GM08714 (cell line): ENCODE measurements at regions not wholly inside any gene's neighbourhood (a gene's known extent, or its start where the extent isn't known, plus 50 kb on each side); places are given as distances from the start of the nearest gene placed in this dataset.
"Not testable (repeated sequence)": the region's sequence is repeated elsewhere in the genome, so short reads cannot be mapped to it uniquely, and the experiment has no call there.

Experiments
- H3K4me3 ChIP-seq: fragments of 200-500 bp; sonication (Bioruptor generic); 2 replicates; pipeline ENCODE4 v1.5.1; 2014; ENCODE audit warnings: mild to moderate bottlenecking, low read length, inconsistent platforms
- ZNF274 ChIP-seq: IDR thresholded peaks from 2 replicates; pipeline ENCODE4 v1.6.1; 2012; ENCODE audit warnings: mild to moderate bottlenecking, low read depth, low read length

DNA sequence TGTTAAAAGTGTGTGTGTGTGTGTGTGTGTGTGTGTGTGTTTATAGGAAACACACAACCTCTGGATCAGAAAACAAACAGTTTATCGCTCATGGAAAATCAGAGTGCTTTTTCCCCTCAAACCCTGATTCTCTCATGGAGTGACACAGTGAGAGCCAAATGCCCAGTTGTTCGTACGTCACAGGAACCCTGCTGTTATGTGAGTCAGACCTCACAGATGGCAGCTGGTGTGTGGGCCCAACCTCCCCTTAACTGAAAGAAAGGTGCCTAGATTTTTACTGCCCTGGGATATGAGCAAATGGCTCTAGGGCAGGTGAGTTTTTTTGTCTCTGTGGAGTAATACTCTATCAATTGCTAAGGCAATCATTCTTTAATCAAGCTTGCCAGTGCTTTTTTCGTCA is 1788.1 kb downstream of the BRINP3 start:
- no peak for TF ChIP-seq ZNF274
- no peak overlapping the region for H3K4me3 ChIP-seq

DNA sequence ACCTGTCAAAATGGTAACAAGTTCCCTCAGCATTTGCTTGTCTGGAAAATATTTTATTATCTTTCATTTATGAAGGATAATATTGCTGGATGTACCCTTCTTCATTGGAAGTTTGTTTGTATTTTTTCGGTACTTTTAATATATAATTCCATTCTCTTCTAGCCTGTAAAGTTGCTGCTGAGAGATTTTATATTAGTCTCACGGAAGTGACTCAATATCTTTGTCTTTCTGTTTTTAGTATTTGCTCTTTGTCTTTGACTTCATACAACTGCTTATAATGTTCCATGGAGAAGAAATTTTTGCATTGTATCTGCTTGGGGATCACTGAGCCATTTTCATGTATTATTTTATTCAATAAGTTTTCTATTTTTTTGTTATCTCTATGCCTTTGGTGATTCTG is 1777.5 kb downstream of the BRINP3 start:
- no peak overlapping the region for H3K4me3 ChIP-seq
- no peak for TF ChIP-seq ZNF274

DNA sequence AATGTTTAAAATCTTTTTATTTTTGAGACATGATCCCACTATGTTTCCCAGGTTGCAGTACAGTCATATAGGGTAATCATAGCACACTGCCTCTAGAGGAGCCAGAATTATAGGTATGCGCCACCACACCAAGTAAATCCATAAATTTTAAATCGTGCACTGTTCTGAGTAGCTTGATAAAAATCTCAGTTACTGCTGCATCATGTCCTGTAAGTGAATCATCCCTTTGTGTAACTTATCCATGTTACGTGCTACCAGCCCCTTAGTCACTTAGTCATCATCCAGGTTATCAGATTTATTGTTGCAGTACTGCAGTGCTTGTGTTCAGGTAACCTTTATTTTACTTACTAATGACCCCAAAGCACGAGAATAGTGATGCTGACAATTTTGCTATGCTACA is 1770.9 kb downstream of the BRINP3 start:
- TF ChIP-seq ZNF274 = no peak

DNA sequence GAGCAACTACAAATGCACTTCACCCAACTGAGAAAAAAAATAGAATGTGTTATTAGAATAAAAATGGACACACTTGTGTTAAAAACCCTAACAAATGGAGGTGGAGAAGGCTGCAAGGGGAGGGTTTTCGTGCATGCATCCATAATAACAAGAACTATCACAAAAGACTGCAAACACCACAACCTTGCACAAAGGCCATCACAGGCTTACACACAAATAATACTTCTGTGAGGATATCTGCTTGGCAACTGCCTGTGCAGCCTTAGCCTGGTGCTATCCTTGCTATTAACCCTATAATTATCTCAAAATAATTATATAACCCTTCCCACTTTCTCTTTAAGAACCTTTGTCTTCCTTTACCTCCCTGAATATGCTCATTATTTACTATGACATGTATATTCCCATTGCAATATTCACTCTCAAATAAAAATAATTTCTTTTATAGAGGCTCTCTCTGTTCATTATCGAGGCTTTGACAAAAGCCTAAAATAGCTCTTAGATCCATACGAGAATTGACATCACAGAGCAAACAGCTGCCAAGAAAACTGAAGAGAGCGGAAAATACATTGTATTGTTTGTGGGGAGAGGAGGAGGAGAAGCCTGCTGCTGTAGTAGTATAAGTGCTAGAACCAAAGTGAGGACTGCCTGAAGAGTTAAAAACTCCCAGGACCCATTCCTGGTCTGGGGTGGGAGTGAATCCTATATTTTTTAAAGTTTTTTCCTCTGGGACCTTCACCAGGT is 1768.7 kb downstream of the BRINP3 start:
- TF ChIP-seq ZNF274 = no peak
- H3K4me3 ChIP-seq = no peak overlapping the region

More for the DNA sequence above, 1770.9 kb downstream of the BRINP3 start:
- H3K4me3 ChIP-seq = no peak overlapping the region

- H3K4me3 ChIP-seq = no peak overlapping the region
- no peak for TF ChIP-seq ZNF274
Observed at GRCh38 chr1:188715566-188715965, 1762.1 kb downstream of the BRINP3 start.

DNA sequence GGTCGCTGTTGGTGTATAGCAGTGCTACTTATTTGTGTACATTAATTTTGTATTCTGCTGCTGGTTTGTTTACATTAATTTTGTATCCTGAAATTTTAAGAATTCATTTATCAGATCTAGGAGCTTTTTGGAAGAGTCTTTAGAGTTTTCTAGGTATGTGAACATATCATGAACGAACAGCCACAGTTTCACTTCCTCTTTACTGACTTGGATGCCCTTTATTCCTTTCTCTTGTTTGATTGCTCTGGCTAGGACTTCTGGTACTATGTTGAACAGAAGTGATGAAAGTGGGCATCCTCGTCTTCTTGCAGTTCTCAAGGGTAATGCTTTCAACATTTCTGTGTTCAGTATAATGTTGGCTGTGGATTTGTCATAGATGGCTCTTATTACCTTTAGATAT is 1757.9 kb downstream of the BRINP3 start:
- TF ChIP-seq ZNF274 = no peak
- no peak overlapping the region for H3K4me3 ChIP-seq

DNA sequence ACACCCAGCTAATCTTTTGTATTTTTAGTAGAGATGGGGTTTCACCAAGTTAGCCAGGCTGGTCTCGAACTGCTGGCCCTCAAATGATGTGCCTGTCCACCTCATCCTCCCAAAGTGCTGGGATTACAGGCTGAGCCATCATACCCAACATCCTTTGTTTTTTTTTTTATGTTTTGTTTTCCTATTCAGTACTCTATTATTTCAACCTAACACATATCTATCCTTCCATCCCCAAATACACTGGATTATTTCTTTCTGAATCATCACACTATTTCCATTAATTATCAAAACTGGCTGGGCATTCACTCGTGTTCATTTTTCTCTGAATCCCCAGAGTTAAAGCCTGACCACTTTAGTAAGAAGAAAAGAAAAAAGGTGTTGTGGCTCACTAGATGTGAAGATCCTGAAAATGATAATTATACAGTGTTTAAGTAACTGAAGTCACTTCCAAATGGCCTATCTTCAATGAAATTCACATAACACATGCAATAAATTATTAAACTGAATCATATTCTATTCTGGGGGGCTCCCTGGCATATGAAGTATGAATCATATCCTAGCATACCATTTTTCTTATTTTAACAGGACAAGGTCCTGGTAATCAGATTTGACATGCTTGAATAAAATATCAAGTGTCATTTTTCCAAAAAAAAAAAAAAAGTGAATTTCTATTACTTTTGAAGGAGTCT is 1754.2 kb downstream of the BRINP3 start:
- H3K4me3 ChIP-seq = no peak overlapping the region
- TF ChIP-seq ZNF274 = no peak

- H3K4me3 ChIP-seq = no peak overlapping the region
- TF ChIP-seq ZNF274 = no peak
Observed at GRCh38 chr1:188729039-188729438, 1748.6 kb downstream of the BRINP3 start.

- no peak overlapping the region for H3K4me3 ChIP-seq
- no peak for TF ChIP-seq ZNF274
Observed at GRCh38 chr1:188735567-188735966, 1742.1 kb downstream of the BRINP3 start.

DNA sequence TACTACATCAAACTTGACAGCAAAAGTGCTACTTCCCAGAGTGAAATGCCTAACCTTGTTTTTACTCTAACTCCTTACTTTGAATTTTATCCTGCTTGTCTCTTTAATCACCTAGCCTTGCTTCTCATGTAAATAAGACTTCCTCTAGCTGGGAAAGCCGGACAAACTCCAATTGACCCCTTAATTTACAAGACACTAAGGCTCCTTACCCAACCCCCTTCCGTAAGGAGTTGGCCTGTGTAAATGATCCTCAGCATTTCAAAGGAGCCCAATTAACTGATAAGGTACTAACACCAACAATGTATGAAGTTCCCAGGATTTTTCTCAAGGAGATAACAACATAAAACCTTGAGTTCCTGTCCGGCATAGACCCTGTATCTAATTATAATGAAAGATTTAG is 1728.4 kb downstream of the BRINP3 start:
- H3K4me3 ChIP-seq = not testable (repeated sequence)

DNA sequence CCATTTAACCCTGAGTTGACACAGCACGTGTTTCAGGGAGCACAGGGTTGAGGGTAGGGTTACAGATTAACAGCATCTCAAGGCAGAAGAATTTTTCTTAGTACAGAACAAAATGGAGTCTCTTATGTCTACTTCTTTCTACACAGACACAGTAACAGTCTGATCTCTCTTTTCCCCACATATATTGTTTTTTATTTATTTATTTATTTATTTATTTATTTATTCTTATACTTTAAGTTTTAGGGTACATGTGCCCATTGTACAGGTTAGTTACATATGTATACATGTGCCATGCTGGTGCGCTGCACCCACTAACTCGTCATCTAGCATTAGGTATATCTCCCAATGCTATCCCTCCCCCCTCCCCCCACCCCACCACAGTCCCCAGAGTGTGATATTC is 1725.6 kb downstream of the BRINP3 start:
- H3K4me3 ChIP-seq = not testable (repeated sequence)

DNA sequence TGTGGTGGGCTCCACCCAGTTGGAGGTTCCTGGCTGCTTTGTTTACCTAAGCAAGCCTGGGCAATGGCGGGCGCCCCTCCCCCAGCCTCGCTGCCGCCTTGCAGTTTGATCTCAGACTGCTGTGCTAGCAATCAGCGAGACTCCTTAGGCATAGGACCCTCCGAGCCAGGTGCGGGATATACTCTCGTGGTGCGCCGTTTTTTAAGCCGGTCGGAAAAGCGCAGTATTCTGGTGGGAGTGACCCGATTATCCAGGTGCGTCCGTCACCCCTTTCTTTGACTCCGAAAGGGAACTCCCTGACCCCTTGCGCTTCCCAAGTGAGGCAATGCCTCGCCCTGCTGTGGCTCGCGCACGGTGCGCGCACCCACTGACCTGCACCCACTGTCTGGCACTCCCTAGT is 1719.9 kb downstream of the BRINP3 start:
- not testable (repeated sequence) for H3K4me3 ChIP-seq

DNA sequence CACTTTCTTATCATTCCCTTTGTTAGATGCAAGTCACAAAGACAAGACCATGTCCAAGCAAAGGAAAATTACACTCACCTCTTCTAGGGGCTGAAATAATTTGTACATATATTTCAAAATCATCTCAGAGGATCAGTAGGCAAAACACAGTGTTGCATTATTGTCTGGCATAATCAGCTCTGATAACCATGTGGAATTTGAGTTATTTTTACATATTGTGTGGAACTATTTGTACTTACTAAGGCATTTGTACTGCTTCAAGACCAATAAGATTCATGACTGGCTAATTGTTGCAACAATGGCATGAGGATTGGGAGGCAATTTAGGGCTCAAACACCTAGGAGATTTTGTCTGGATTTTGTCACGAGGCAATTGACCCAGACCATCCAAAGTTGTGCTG is 1716.4 kb downstream of the BRINP3 start:
- H3K4me3 ChIP-seq = no peak overlapping the region
- TF ChIP-seq ZNF274 = no peak

GRCh38 chr1:188762166-188762743 is 1715.4 kb downstream of the BRINP3 start:
- TF ChIP-seq ZNF274 = no peak
- H3K4me3 ChIP-seq = no peak overlapping the region

DNA sequence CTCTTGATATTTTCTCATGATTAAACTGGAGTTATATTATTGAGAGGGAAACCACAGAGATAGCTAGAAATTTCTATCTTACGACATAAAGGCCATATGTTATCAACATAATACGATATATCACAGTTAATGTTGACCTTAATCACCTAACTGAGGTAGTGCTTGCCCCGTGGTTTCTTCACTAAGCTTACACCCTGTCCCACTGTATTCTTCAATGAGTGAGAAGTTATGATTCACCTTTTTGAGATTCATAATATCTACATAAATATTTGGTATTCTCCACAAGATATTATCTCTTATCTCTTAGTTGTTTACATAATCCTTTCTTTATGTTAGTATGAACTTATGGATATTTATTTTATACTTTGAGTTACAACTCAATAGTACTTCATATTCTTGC is 1714.1 kb downstream of the BRINP3 start:
- H3K4me3 ChIP-seq = no peak overlapping the region
- no peak for TF ChIP-seq ZNF274
